ENCODE measurements at regions not wholly inside any gene's neighbourhood (a gene's known extent, or its start where the extent isn't known, plus 50 kb on each side); places are given as distances from the start of the nearest gene placed in this dataset.

GRCh38 chr3:36192901-36193300 is 187.4 kb upstream of the STAC start:
- ATAC-seq (ENCODE audit: low read depth) (no peak), DNase-seq (ENCODE audit: low spot score) (no peak)
- TF ChIP-seq, protein P1, sequence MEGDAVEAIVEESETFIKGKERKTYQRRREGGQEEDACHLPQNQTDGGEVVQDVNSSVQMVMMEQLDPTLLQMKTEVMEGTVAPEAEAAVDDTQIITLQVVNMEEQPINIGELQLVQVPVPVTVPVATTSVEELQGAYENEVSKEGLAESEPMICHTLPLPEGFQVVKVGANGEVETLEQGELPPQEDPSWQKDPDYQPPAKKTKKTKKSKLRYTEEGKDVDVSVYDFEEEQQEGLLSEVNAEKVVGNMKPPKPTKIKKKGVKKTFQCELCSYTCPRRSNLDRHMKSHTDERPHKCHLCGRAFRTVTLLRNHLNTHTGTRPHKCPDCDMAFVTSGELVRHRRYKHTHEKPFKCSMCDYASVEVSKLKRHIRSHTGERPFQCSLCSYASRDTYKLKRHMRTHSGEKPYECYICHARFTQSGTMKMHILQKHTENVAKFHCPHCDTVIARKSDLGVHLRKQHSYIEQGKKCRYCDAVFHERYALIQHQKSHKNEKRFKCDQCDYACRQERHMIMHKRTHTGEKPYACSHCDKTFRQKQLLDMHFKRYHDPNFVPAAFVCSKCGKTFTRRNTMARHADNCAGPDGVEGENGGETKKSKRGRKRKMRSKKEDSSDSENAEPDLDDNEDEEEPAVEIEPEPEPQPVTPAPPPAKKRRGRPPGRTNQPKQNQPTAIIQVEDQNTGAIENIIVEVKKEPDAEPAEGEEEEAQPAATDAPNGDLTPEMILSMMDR (IDR thresholded peaks at IDR 0.05; ENCODE audit: poor library complexity, severe bottlenecking): no peak
- H3K27ac ChIP-seq (ENCODE audit: poor library complexity, severe bottlenecking): no peak overlapping the region
- H3K4me1 ChIP-seq (ENCODE audit: insufficient read depth, poor library complexity, severe bottlenecking): no peaks in the 10 kb centered on the region
- no peak overlapping the region for H3K4me3 ChIP-seq (ENCODE audit: severe bottlenecking)
- no peaks in the 10 kb centered on the region for H3K27me3 ChIP-seq (ENCODE audit: insufficient read depth, poor library complexity, severe bottlenecking)
- no peaks in the 10 kb centered on the region for H3K36me3 ChIP-seq (ENCODE audit: low read depth)
- no peaks in the 10 kb centered on the region for H3K9me3 ChIP-seq (ENCODE audit: severe bottlenecking)

DNA sequence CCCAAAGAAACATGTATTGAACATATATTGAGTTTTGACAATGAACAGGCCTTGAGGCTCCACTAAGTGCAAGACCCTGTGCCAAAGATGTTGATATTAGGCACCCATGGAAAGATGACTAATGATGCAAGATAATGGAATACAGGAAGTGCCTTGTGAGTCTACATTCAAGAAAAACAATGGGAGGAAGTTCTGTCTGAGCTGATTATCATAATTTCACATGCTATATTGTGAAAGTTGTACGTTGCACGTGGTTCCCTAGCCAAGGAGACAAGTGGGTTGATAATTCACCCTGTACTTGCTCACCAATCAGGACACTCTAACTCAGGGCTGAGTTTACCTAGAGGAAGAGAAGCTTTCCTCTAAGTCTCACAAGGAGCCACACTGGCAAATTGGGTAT is 186.9 kb upstream of the STAC start:
- H3K9me3 ChIP-seq (ENCODE audit: severe bottlenecking): no peaks in the 10 kb centered on the region
- H3K4me1 ChIP-seq (ENCODE audit: insufficient read depth, poor library complexity, severe bottlenecking): no peaks in the 10 kb centered on the region
- DNase-seq (ENCODE audit: low spot score) (no peak), ATAC-seq (ENCODE audit: low read depth) (no peak)
- H3K4me3 ChIP-seq (ENCODE audit: severe bottlenecking): no peak overlapping the region
- H3K27me3 ChIP-seq (ENCODE audit: insufficient read depth, poor library complexity, severe bottlenecking): no peaks in the 10 kb centered on the region
- TF ChIP-seq, protein P1 (IDR thresholded peaks at IDR 0.05; ENCODE audit: poor library complexity, severe bottlenecking): no peak
- no peak overlapping the region for H3K27ac ChIP-seq (ENCODE audit: poor library complexity, severe bottlenecking)
- H3K36me3 ChIP-seq (ENCODE audit: low read depth): no peaks in the 10 kb centered on the region

DNA sequence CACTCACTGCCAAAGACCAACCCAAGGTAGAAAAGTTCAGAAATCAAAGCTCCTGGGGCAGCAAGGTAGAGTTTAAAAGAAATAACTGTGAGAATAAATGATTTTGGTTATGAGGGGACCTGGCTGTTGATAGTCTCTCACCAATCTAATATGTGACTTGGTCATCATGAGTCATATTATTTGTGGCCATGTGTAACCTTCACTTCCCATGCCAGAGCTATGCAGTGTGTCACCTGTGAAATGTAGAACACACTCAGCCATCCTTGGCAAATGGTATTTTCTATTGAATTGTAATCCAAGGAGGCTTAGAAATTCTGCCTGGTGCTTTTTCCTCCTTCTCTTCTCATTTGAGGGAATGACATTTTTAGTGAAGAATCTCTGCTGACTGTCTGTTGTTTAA is 184.2 kb upstream of the STAC start:
- Histone ChIP-seq H3K4me1 (ENCODE audit: insufficient read depth, poor library complexity, severe bottlenecking) (no peaks in the 10 kb centered on the region), H3K9me3 (ENCODE audit: severe bottlenecking) (no peaks in the 10 kb centered on the region), H3K27ac (ENCODE audit: poor library complexity, severe bottlenecking) (no peak overlapping the region), H3K36me3 (ENCODE audit: low read depth) (no peaks in the 10 kb centered on the region), H3K4me3 (ENCODE audit: severe bottlenecking) (no peak overlapping the region), H3K27me3 (ENCODE audit: insufficient read depth, poor library complexity, severe bottlenecking) (no peaks in the 10 kb centered on the region)
- ATAC-seq (ENCODE audit: low read depth): no peak
- TF ChIP-seq, protein P1 (IDR thresholded peaks at IDR 0.05; ENCODE audit: poor library complexity, severe bottlenecking): no peak
- no peak for DNase-seq (ENCODE audit: low spot score)

DNA sequence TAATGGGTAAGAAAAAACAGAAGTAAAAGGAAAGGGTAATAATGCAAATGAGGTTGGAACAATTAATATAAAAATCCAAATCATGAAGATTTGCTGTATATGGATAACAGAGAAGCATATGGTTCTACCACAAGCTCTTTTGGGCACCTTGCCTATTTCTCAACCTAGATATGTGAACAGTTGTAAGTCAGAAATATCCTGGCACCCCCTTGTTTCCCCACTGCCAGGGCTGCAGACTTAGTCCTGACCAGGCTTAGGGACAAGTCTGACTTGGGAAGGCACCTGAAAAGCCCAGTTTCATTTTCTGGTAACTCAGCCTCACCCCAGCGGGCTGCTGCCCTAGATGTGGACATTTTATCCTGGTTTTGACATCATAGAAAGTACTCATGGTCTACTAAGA is 183.2 kb upstream of the STAC start:
- ATAC-seq (ENCODE audit: low read depth): no peak
- Histone ChIP-seq H3K4me1 (ENCODE audit: insufficient read depth, poor library complexity, severe bottlenecking) (no peaks in the 10 kb centered on the region), H3K27ac (ENCODE audit: poor library complexity, severe bottlenecking) (no peak overlapping the region), H3K36me3 (ENCODE audit: low read depth) (no peaks in the 10 kb centered on the region), H3K4me3 (ENCODE audit: severe bottlenecking) (no peak overlapping the region), H3K27me3 (ENCODE audit: insufficient read depth, poor library complexity, severe bottlenecking) (no peaks in the 10 kb centered on the region), H3K9me3 (ENCODE audit: severe bottlenecking) (no peaks in the 10 kb centered on the region)
- DNase-seq (ENCODE audit: low spot score): no peak
- TF ChIP-seq, protein P1 (IDR thresholded peaks at IDR 0.05; ENCODE audit: poor library complexity, severe bottlenecking): no peak

GRCh38 chr3:36201546-36201945 is 178.8 kb upstream of the STAC start:
- DNase-seq (ENCODE audit: low spot score) (no peak), ATAC-seq (ENCODE audit: low read depth) (no peak)
- Histone ChIP-seq H3K9me3 (ENCODE audit: severe bottlenecking) (no peaks in the 10 kb centered on the region), H3K4me3 (ENCODE audit: severe bottlenecking) (no peak overlapping the region), H3K27ac (ENCODE audit: poor library complexity, severe bottlenecking) (no peak overlapping the region), H3K4me1 (ENCODE audit: insufficient read depth, poor library complexity, severe bottlenecking) (no peaks in the 10 kb centered on the region), H3K27me3 (ENCODE audit: insufficient read depth, poor library complexity, severe bottlenecking) (peaks cover 12% of the 10 kb centered on the region), H3K36me3 (ENCODE audit: low read depth) (no peaks in the 10 kb centered on the region)
- TF ChIP-seq, protein P1 (IDR thresholded peaks at IDR 0.05; ENCODE audit: poor library complexity, severe bottlenecking): no peak
